ENCODE measurements at regions not wholly inside any gene's neighbourhood (a gene's known extent, or its start where the extent isn't known, plus 50 kb on each side); places are given as distances from the start of the nearest gene placed in this dataset.

DNA sequence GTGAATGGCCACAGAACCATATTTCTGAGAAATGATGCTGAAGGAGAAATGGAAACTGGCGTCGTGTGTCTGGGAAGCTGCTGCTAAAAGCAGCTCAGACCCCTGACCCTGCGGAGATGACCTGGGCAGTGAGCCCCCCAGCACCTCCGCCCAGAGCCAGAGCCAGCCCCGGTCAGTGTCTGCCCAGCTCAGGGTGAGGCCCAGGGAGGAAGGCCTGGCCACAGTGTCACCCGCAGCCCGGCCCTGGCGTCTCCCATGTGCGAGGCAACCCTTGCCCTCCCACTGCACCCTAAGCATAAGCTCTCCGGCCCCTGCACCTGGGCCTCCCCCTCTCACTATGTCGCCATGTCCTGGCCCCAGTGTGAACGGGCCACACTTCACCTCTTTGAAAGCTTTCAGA is 502.8 kb downstream of the EIPR1 start:
- TF ChIP-seq CTCF (IDR thresholded peaks at IDR 0.05) (no peak), EP300 (IDR thresholded peaks at IDR 0.05; ENCODE audit: low read depth) (no peak)
